Dermis microvascular lymphatic vessel endothelial cell (primary cell): ENCODE measurements at regions not wholly inside any gene's neighbourhood (a gene's known extent, or its start where the extent isn't known, plus 50 kb on each side); places are given as distances from the start of the nearest gene placed in this dataset.
"Not testable (repeated sequence)": the region's sequence is repeated elsewhere in the genome, so short reads cannot be mapped to it uniquely, and the experiment has no call there.

ENCODE experiments used
- DNase-seq, 2 donors: peaks; one replicate each; pipeline versions ENCODE4 v3.0.0 to v3.0.0-alpha.2; 2010; ENCODE audit warnings: low read depth in 2 of 2

GRCh38 chr2:21332993-21333625 lies 209.3 kb downstream of the TDRD15 start:
- no peak for DNase-seq

DNA sequence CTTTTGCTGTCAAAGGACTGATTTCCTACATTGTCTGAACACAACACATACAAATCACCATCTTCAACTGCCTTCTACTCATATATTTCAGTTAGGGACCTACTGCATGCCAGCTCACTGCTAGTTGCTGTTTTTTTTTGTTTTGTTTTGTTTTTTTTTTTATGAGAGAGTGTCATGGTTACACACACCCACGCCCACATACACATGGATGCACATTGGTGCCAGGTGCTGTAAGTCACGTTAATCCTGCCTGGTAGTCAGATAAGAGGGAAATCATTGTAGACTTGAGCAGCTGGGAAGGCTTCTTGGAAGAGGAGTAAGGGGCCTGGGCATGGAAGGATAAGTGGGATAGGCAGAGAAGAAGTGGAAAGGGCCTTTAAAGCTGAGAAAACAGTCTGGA lies 209.9 kb downstream of the TDRD15 start:
- no peak for DNase-seq

GRCh38 chr2:21346984-21347383 lies 223.2 kb downstream of the TDRD15 start:
- no peak for DNase-seq

DNA sequence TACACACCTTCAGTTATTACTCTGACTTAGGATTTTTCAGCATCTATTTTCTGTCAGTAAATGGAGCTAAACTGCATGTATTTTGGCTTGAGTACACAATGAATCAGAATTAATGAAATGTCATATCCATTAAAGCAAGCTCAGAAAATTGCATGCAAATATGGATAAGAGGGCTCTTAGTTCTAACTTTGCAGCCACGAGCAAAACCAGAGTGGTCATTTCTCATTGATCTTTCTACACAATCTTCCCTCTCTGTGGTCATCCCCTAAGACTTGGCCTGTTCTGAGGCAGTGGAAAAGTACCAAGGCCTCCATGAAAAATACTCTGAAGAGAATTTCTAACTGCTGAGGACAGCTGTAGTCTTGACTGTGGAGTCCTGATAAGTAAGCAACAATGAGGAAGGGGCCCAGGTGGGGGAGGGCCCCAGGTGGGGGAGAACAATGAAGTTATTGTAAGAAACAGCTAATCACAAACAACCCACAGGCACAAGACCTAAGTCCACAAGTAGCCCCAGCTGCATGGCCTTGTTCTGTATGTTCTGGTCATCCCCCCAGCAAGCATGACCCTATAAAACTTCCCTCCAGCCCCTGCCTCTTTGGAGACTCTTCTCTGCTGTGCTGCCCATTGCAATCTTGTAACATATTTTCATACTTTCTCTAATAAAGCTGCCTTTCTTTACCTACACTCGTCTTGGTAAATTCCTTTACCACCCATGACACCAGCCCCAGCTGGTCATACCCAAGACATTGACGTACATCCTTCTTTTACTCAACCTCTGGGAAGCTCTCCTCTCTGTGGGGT lies 230.3 kb downstream of the TDRD15 start:
- DNase-seq, result no peak

DNA sequence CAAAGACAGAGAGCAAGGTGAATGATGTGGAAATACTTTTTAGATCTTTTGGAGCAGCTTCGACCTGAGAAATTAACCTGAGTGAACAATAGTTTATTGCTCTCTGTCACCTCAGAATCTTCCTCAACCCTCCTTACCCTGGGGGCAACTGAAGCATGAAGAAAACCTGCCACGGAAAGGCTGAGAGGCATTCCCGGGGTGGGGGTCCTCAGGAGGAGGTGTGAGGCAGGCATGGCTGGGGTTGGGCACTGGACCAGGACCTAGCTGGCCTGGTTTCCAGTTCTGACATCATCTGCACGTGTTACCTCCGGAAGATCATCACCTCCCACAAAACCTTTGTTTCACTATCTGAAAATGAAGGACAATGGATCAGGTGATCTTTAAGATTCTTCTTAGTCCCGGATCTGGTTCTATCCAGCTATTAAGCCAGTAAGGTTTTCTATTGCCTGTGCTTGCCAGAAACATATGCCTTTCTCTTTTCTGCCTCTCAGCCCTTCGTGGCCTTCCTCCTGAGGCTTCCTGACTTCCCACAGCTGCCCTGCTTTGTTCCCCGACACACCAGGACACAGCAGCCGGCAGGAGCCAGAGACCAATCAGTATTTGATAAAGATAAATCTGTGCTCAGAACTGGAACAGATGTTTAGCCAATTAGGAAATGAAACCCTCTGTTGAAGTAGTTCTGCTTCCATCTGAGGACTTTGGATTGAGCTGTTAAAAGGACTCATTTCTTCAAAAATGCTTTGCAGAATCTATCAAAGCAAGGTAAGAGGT lies 232.5 kb downstream of the TDRD15 start:
- DNase-seq, result no peak

DNA sequence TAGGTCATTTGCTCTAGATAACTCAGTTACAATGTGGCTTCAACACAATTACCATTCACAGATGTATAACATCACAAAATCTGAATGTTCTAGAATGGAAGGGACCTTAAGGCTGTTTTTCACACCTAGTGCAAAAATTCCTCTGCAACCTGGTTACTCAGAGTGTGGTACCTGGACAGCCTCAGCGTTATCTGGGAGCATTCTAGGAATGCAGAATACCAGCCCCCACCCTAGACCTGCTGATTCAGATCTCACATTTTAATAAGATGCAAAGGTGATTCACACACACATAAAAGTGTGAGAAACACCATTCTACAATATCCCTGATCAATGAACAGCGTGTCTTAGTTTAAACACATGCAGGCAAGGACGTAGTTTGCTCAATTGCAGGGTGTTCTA lies 233.1 kb downstream of the TDRD15 start:
- DNase-seq, result no peak

GRCh38 chr2:21358976-21359375 lies 235.2 kb downstream of the TDRD15 start:
- no peak for DNase-seq

- no peak for DNase-seq
These were observed 237.6 kb downstream of the TDRD15 start for GRCh38 chr2:21361384-21361783.

GRCh38 chr2:21361957-21362486 lies 238.3 kb downstream of the TDRD15 start:
- DNase-seq, result no peak

- no peak for DNase-seq
These were observed 239.6 kb downstream of the TDRD15 start for GRCh38 chr2:21363364-21363763.

- DNase-seq, result no peak
These were observed 243.7 kb downstream of the TDRD15 start for GRCh38 chr2:21367421-21367820.

- no peak for DNase-seq
These were observed 246.0 kb downstream of the TDRD15 start for GRCh38 chr2:21369787-21370186.

DNA sequence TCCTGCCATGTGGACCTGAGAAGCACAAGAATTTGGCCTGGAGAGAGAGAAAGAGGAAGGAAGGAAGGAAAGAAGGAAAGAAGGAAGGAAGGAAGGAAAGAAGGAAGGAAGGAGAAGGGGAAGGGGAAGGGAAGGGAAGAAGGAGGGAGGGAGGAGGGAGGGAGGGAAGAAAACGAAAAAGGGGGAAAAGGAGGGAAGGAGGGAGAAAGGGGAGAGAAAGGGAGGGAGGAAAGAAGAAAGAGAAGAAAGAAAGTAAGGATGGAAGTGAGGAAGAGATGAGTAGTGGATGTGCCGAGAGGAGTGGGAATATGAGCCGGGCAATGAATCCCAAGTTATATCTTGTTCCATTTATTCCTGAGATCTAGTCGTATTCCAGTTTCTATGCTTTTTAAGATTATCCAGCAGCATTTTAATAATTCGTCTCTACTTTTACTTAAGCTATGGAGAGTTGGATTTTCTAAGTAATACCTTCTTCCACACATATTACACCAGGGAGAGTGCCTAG lies 247.8 kb downstream of the TDRD15 start:
- no peak for DNase-seq

DNA sequence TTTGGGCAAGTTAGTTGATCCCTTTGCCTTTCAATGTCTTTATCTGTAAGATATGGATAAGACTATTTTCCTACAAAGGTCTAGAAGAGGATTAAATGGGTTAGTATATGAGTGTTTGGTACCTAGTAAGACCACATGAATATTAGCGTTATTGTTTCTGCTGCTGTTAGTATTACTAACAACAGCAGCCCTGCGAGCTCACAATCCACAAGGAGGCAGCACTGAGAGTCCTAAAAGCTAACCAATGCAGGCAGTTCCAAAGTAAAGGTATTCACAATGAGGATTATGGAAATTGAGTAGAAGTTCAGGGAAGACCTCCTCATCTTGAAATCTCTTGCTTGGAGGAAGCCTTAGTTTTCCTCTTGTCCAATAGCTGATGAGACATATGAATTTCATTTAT lies 248.9 kb downstream of the TDRD15 start:
- no peak for DNase-seq

DNA sequence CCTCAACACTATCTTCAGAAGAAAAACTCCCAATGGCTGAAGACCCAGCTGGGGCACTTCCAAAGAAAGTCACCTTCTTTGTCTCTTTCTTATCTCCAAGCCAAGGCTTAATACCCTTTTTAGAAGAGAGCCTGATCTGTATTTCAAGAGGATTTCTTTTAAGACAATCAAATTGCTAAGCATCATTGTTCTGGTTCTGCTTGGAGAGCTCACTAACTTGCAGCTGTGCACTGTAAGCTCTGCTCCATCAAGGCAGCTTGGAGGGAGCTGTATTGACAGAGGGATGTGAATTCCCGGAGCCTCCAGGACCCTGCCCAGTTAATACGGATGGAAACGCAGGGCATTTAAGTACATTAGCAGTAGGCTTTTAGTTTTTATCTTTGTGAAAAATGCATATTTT lies 253.1 kb downstream of the TDRD15 start:
- DNase-seq, result no peak

GRCh38 chr2:21379140-21379539 lies 255.4 kb downstream of the TDRD15 start:
- no peak for DNase-seq

- DNase-seq, result not testable (repeated sequence)
These were observed 255.9 kb downstream of the TDRD15 start for GRCh38 chr2:21379668-21380067.

GRCh38 chr2:21381421-21381820 lies 257.7 kb downstream of the TDRD15 start:
- DNase-seq, result no peak

GRCh38 chr2:21382701-21383520 lies 259.1 kb downstream of the TDRD15 start:
- DNase-seq, result no peak

GRCh38 chr2:21386666-21387065 lies 262.9 kb downstream of the TDRD15 start:
- no peak for DNase-seq

GRCh38 chr2:21392649-21393048 lies 268.9 kb downstream of the TDRD15 start:
- DNase-seq, result no peak
